Activated CD8-positive, alpha-beta memory T cell treated with anti-CD3 and anti-CD28 coated beads for 1 hour (primary cell): ENCODE measurements at regions not wholly inside any gene's neighbourhood (a gene's known extent, or its start where the extent isn't known, plus 50 kb on each side); places are given as distances from the start of the nearest gene placed in this dataset.
"Not testable (repeated sequence)": the region's sequence is repeated elsewhere in the genome, so short reads cannot be mapped to it uniquely, and the experiment has no call there.

Experiments
- DNase-seq, 2 donors: peaks; one replicate each; pipeline ENCODE4 v3.0.0-alpha.2; 2020; ENCODE audit warnings: low read depth in 1 of 2; ENCODE audit errors: extremely low read depth in 1 of 2

DNA sequence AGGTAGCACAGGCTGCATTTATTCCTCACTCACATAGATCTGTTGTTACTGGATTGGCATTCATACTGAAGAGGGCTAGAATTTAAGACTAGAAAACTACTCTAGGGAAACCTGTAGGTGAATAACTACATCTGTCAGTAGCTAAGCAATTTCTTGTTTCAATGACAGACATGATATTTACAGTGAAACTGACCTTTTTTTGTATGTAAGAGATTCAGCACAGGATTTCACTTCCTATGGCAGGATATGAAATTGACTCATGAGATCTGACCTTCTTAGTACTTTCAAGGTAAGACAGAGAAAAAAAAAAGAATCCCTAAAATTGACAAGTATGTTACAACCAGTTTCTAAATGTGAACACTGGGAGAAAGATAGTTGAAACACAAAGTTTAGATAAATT is 189.8 kb upstream of the SLC16A7 start:
- no peak for DNase-seq

DNA sequence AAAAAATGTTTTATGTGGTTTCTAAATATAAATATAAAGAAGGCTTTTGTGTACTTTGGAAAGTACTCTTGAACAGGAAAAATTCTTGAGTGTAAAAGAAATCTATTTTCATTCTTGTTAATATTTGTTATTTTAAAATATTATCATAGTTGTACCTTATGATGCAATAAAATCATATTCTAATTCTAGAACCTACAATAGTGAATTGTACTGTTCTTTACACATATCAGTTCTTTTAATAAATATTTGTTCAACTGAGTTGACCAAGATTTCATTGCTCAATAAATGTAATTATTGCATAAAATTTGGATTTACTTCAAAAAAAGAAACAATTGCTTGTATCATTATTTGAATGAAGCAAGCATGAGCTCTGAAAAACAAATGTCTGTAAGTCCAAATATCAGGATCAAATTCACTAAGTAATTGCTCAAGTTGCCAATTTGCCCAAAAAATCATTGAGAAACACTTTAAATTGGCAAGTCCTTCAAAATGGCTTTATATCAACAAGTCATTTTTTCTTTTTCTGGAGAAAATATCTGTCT is 191.6 kb upstream of the SLC16A7 start:
- DNase-seq: no peak

DNA sequence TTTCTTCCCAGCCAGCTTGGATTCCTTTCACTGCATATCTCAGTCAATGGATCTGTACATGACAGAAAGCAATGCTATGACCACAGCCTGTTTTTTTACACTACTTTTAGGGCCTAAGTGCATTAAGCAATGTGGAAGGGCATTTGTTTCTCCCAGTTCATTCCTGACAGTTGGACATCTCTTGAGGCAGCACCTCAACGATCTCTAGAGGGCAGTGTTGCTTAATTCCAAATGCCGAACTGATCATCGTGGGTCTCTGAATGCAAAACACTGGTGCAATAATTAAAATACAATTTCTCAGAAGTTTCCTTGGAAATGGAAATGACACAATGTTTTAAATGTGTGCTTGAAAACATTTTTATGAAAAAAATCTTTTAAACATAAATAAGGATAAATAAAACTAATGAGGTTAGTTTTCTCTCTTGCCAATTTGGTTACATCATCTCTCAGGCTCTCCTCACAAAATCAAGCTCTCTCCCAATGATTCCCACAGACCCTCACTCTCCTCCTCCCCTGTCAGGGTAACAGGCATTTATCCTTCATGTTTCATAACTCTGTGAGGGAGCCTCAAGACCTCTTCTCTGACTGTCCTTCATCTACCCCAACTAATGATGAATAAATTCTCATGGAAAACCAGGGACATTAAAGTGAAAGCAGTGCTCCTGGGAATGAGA is 192.4 kb upstream of the SLC16A7 start:
- no peak for DNase-seq

DNA sequence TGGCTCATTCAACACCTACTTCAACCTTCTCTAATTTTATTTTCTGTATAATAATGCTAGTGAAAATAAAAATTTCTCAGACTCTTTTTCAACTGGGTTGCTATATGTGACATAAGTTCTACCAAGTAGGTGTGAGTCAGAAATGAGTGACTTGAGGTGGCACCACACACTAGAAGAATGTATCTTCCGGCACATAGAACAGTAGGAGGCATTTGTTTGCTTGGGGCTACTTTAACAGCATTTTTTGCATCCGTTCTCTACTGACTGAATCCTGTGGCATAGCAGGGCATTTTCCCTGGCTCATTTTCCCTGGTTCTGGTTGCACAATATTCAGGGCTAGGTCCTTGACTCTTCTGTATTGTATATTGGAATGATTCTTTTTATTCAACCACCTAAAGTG is 194.0 kb upstream of the SLC16A7 start:
- DNase-seq: no peak

DNA sequence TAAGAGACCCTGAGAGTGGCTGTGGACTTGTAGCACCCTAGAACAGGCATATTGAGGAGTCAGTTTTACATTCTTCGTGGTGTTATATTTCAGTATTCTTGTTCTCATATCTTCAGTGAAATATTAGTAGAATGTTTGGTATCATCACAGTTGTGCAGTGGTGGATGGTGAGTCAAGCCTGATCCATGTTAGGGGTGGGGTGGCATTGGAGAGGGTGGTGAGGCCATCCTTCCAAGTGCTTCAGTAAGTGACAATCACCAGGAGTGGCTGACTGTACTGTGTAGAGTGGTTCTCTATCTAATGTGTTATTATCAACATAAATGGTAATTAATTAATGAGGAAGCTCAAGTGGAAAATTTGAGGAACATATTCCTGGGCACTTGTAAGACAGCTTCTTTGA is 197.7 kb upstream of the SLC16A7 start:
- DNase-seq: no peak

DNA sequence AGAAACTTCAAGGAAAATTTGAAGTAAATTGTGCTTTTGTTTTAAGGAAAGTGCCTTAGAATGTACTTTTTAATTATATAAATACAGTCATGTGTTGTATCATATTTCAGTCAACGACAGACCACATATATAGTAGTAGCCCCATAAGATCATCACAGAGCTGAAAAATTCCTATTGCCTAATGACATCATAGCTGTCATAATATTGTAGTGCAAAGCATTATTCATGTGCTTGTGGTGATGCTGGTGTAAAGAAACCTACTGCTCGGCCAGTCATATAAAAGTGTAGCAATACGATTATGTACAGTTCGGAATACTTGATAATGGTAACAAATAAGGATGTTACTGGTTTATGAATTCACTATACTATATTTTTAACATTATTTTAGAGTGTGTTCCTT is 198.9 kb upstream of the SLC16A7 start:
- no peak for DNase-seq

DNA sequence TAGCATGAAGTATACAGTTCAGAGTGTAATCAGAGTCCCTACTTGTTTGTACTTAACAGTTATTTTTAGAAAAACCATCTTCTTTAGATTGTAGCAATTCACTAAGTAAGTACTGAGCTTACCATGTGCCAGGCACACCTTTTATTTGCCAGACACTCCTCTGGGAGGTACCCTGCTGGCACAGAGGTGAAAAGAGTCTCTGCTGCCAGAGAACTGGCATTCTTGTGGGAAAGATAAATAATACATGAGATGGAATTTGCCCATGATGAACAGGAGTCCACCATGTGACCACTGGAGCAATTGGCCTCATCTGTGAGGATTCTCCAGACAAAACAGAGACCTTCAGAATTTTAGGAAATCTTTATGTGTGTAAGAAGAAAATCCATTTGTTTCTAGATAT is 199.3 kb upstream of the SLC16A7 start:
- DNase-seq: no peak

DNA sequence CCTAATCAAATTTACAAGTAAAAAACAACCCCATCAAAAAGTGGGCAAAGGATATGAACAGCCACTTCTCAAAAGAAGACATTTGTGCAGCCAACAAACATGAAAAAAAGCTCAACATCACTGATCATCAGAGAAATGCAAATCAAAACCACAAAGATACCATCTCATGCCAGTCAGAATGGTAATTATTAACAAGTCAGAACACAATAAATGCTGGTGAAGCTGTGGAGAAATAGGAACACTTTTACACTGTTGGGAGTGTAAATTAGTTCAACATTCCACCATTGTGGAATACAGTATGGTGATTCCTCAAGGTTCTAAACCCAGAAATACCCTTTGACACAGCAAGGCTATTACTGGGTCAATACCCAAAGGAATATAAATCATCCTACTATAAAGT is 200.5 kb upstream of the SLC16A7 start:
- not testable (repeated sequence) for DNase-seq

DNA sequence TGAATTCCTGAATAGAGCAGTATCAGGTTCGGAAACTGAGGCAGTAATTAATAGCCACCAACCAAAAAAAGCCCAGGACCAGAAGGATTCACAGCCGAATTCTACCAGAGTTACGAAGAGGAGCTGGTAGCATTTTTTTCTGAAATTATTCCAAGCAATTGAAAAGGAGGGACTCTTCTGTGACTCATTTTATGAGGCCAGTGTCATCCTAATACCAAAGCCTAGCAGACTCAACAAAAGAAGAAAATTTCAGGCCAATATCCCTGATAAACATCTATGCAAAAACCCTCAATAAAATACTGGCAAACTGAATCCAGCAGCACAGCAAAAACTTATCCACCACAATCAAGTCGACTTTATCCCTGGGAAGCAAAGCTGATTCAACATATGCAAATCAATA is 202.3 kb upstream of the SLC16A7 start:
- DNase-seq: no peak

DNA sequence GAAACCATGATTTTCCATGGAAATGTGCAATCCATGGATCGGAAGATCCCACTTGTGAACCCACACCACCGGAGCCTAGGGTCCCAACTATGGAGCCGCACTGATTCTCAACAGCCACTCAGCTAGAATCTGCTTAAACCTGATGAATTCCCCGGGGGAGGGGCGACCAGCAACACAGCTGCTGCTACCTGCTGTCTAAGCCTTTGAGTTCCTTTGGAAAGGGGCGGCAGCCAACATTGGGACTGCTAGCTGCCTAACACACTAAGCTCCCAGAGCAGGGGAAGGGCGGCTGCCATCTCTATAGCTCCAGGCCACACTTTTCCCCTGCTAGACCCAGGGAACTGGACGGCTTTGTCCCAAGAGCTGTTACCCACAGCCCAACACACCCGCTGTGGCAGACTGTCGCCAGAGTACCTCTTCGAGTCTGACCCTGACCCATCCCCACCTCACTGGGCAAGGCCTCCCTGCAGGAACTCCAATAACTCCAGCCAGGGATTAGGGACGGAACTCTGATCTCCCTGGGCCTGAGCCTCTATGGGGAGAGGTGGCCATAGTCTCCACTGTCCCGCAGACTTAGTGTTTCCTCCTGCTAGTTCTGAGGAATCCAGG is 205.8 kb upstream of the SLC16A7 start:
- DNase-seq: no peak

DNA sequence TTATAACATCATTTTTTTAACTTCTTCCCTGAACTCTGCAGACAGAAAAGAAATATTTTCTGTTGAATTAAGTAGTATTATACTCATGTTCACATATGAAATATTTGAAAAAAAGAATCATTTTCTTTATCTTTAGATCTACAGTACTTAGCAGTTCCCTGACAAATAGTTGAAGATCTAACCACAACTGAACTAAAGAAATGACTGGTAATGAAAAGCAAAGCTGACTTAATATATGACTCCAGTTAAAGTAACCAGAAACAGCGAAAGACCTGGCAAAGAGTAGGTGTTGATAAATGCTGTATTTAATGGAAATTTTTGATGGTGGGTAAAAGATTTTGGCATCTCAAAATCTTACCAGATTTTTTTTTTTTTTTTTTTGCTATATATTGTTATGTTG is 207.1 kb upstream of the SLC16A7 start:
- DNase-seq: no peak

DNA sequence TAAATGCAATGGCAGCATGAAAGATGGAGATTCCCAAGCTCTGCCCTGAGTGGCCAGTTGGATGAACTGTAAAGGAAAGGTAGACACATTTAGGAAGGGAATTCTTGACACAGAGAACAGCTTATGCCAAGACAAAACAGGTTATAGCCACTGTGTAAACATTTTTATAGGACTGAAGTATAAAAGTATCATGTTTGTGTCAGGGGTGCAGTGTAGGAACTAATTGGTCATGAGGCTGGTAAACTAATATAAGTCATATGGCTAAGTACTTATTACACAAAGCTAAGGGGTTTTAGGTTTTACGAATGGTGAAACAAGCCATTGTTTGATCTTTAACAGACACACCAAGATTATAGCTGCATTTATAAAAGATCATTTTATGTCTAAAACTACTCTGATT is 207.7 kb upstream of the SLC16A7 start:
- DNase-seq: no peak

DNA sequence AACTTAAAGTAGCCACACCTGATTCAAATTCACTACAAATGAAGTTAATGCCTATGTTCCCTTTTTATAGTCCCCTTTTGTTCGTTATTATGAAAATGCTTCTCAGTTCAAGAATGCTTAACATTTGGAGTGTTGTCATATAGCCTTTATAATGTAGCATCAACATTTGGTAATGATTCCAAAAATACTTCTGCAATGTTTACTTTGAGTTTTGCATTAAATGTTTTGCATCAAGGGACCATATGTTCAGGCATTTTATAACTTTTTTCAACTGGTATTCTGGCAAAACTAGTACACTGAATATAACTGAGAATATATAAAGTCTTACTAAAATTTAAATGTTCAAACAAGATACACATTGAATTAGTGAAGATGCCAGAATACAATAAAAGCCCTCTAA is 209.6 kb upstream of the SLC16A7 start:
- no peak for DNase-seq

DNA sequence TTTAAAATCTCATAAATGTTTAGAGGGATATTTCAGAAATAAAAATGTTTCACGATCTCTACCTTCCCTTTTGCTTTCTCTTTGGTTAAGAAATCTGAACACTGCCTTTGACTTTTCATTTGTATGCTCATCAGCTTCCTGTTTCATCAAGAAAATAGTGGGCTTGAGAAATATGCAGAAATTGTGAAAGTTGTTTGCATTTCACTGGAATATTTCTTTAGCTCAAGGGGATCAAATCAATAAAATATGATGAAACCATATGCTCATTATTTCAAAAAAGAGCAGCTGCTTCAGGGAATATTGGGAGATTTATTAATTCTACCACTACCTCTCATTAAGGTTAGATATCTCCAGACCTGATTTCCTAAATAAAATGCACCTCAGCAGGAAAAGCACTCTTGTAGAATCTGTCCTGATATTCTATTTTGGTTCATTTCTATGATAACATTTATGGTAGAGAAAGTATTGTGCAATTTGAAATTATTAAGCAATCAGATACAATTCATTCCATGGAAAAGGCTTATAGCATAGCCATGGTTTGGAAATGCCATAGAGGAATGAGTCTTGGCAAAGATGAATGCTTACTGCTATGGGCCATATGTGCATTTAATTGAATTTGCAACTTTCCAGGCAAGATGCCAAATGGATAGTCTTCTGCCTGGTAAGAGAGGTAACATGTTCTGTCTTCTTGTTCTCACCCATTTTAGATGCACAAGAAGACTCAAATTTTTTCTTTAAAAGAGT is 212.6 kb upstream of the SLC16A7 start:
- no peak for DNase-seq

DNA sequence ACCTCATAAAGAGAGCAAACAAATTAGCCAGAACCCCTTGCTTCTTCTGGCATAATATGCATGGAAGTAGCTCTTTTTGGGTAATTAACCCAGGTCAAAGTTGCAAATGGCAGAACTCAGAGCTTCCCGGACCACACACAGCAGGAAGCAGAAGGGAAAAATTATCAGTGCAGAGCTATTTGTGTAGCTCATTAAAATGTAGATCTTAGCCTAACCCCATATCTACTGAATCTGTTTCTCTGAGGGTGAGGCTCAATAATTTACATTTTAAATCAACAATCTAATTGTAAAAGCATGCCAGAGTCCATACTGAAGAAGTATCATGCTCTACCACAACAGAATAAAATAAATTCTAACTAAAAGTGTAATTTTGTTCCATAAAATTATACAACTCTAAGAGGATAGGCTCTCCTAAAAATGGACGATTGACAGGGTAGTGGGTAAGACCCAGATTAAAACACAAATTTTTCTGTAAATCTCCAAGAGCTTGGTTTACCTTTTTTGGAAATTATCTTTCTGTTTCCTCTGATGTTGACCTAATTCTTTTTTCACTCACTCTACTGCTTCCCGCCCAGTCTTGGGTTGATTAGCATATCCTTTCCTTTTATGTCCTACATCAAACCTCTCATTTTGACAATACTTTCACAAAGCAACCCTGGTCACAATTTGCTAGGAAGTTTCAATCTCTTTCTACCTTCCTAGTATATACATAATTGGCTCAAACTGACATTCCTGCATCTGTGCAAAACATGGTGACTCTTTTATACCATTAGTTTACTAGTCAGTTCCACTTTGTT is 213.3 kb upstream of the SLC16A7 start:
- DNase-seq: no peak

DNA sequence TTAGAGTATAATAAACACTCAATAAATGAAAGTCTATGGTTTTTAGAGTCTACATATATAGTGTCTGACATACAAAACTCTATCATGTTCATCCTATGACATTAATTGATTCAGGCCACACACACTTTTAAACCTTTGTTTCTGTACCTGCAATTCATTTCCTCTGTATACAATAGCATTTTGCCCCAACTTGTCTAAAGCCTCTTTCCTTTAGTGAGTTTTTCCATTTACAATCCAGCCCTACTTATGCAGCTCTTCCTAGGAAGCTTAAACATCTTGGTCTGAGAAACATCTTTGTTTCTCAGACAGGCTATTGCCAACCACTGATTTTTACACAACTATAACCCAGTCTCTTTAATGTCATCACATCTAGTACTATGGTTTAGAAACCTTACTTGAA is 214.7 kb upstream of the SLC16A7 start:
- DNase-seq: no peak

DNA sequence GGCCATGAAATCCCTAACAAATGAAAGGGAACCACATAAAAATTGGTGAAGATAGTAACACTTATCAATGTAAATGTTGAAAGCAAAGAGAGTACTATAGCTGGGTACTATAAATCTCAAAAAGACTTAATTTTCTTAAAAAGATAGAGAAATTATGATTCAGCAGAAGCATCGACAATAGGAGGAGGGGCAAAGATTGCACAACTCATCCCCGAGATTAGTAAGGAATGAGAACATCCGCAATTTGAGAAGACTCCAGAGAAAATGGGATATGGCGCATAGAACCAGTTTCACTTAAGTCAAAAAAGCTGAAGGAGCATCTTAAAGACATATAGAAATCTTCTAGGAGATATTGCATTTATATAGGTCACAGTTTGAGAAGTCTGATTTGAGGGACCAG is 220.2 kb upstream of the SLC16A7 start:
- no peak for DNase-seq

DNA sequence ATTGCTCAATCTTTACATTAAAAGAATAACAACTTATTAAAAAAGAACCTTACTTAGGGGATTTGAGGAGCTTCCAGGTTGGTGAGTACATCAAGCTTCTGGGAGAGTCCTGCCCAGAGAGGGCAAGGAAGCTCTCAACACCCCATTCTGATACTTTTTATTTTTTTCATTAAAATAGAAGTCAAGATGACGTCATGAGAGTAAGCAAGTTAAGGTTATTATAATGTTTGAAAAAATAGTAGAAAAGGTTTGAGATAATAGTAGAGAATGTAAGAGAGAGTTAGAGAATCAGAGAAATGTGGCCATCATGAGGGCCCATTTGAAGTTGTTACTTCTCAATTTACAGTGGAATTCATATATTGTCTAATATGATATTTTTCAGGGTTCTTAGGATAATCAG is 221.0 kb upstream of the SLC16A7 start:
- DNase-seq: no peak

DNA sequence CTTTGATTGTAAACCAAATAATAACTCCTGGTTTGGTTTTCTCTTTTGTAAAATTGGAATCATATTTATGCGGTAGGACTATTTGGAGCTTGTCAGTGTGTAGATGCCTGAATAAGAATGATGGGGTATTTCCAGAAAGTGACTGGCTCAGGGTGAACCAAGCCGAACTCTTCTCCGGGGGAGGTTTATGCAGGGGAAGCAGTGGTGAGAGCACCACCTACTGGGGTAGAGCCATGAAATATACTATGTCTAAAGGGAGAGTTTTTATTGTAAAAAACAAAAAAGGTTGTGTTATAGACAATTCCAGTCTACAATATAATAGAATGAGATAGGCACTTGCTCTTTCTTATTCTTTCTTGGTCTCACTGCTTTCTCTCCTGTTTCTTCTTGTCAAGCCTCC is 222.9 kb upstream of the SLC16A7 start:
- no peak for DNase-seq

DNA sequence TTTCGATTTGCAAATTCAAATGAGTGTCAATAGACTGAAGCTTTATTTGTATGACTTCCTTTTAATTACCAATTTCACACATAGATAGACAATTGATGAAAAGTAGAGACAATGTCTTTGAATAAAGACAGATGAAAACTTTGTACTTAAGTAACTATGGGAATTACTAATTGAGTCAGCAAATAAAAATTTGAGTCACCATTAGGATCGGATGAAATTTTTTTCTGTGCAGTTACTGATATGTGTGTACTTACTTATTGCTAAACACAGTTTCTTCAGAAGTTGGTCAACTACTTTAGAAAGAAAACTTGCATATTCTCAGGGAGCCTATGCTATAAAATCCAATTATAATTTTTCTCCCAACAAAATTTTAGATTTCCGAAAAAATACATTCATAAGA is 224.9 kb upstream of the SLC16A7 start:
- DNase-seq: no peak

DNA sequence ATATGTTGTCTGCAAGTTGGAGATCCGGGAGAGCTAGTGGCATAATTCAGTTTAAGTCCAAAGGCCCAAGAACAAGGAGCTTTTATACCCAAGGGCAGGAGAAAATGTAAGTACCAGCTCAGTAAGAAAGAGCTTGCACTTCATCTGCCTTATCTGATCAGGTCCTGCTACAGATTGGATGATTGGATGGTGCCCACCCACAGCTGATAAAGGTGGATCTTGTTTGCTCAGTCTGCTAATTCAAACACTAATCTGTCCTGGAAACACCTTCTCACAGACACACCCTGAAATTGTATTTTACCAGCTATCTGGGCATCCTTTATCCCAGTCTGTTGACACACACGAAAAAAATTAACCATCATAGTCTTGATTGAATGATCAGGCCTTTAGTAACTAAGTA is 230.7 kb upstream of the SLC16A7 start:
- DNase-seq: no peak
